Esophagus muscularis mucosa (tissue), 4 donors: ENCODE measurements at regions not wholly inside any gene's neighbourhood (a gene's known extent, or its start where the extent isn't known, plus 50 kb on each side); places are given as distances from the start of the nearest gene placed in this dataset.

Experiments used
- DNase-seq: peaks from one replicate; pipeline ENCODE4 v3.0.0-alpha.2; 2017; ENCODE audit errors: extremely low spot score
- H3K27ac ChIP-seq, 4 donors: fragments of 200-600 bp; sonication (generic); replicated peaks in 1 of 4; 1 replicate in 3 of 4; 2 replicates in 1 of 4; pipeline ENCODE4 v1.5.1; 2016 to 2019; ENCODE audit warnings: mild to moderate bottlenecking in 1 of 4
- H3K27me3 ChIP-seq, 4 donors: fragments of 200-600 bp; sonication (generic); one replicate each; pipeline versions ENCODE4 v1.5.1 to v1.6.0; 2016 to 2019
- H3K36me3 ChIP-seq, 4 donors: fragments of 200-600 bp; sonication (generic); one replicate each; pipeline ENCODE4 v1.5.1; 2016 to 2019
- H3K4me1 ChIP-seq, 4 donors: fragments of 200-600 bp; sonication (generic); one replicate each; pipeline ENCODE4 v1.5.1; 2016 to 2019
- H3K4me3 ChIP-seq, 4 donors: fragments of 200-600 bp; sonication (generic); 1 replicate in 2 of 4; 2 replicates in 2 of 4; pipeline ENCODE4 v1.5.1; 2016 to 2019; ENCODE audit warnings: mild to moderate bottlenecking in 4 of 4, moderate library complexity in 1 of 4
- H3K9me3 ChIP-seq, 4 donors: fragments of 200-600 bp; sonication (generic); 1 replicate in 3 of 4; 2 replicates in 1 of 4; pipeline ENCODE4 v1.5.1; 2016 to 2019
- CTCF ChIP-seq, 3 experiments: fragments of 200-600 bp in 2 of 3; fragments of 450-650 bp in 1 of 3; sonication (generic) in 2 of 3; IDR thresholded peaks; one replicate each; pipeline ENCODE4 v1.5.1; 2017 to 2019; ENCODE audit warnings: antibody characterized with exemption in 3 of 3, mild to moderate bottlenecking in 2 of 3, moderate library complexity in 1 of 3
- EP300 ChIP-seq: sonication (generic); formaldehyde crosslinking; IDR thresholded peaks from one replicate; pipeline ENCODE4 v1.6.1; 2017; ENCODE audit warnings: antibody characterized with exemption
- POLR2A ChIP-seq: fragments of 450-650 bp; IDR thresholded peaks from one replicate; pipeline ENCODE4 v1.6.1; 2017; ENCODE audit warnings: antibody characterized with exemption, moderate library complexity, mild to moderate bottlenecking, low read depth
- POLR2AphosphoS5 ChIP-seq, 2 donors: sonication (generic); formaldehyde crosslinking; IDR thresholded peaks; one replicate each; pipeline ENCODE4 v1.6.1; 2017; ENCODE audit warnings: antibody characterized with exemption in 2 of 2
- WGBS: methylation state at CpG from one replicate; pipeline ENCODE4 v1.1.5; 2018; 5-methylcytosine and 5-hydroxymethylcytosine counted together
- intact Hi-C: fragments of 100-400 bp; cut with DNase I; formaldehyde crosslinking; loops from one replicate; pipeline ENCODE4 v1.15.1; 2023

GRCh38 chr2:194750926-194751325 is 906.1 kb upstream of the SLC39A10 start:
- Histone ChIP-seq H3K9me3 (no peaks in the 10 kb centered on the region), H3K4me1 (no peaks in the 10 kb centered on the region), H3K27me3 (no peaks in the 10 kb centered on the region), H3K27ac (no peak overlapping the region), H3K36me3 (no peaks in the 10 kb centered on the region), H3K4me3 (no peak overlapping the region)
- 93% methylated on average over 4 of the region's 4 CpGs for whole genome bisulfite sequencing
- intact Hi-C loops = no loop called here
- no peak for DNase-seq
- TF ChIP-seq CTCF (IDR thresholded peaks at IDR 0.05) (no peak), POLR2AphosphoS5 (IDR thresholded peaks at IDR 0.05) (no peak), EP300 (no peak), POLR2A (no peak)

GRCh38 chr2:194745557-194746146 is 911.4 kb upstream of the SLC39A10 start:
- no peak for TF ChIP-seq CTCF (IDR thresholded peaks at IDR 0.05)
- WGBS = 68% methylated on average over 3 of the region's 3 CpGs

GRCh38 chr2:194742706-194743105 is 914.3 kb upstream of the SLC39A10 start:
- H3K4me1 ChIP-seq = no peaks in the 10 kb centered on the region
- TF ChIP-seq POLR2A (no peak), CTCF (IDR thresholded peaks at IDR 0.05) (no peak), POLR2AphosphoS5 (IDR thresholded peaks at IDR 0.05) (no peak), EP300 (no peak)
- no peak overlapping the region for H3K4me3 ChIP-seq
- no peaks in the 10 kb centered on the region for H3K36me3 ChIP-seq
- intact Hi-C loops = no loop called here
- whole genome bisulfite sequencing = 86% methylated on average over 2 of the region's 2 CpGs
- no peak for DNase-seq
- H3K9me3 ChIP-seq = no peaks in the 10 kb centered on the region
- no peaks in the 10 kb centered on the region for H3K27me3 ChIP-seq
- H3K27ac ChIP-seq = no peak overlapping the region

More at GRCh38 chr2:194745557-194746146, 911.4 kb upstream of the SLC39A10 start:
- DNase-seq = no peak
- no peaks in the 10 kb centered on the region for H3K9me3 ChIP-seq
- H3K27ac ChIP-seq = no peak overlapping the region
- H3K4me1 ChIP-seq = no peaks in the 10 kb centered on the region
- no peaks in the 10 kb centered on the region for H3K27me3 ChIP-seq
- no peaks in the 10 kb centered on the region for H3K36me3 ChIP-seq
- intact Hi-C loops = no loop called here
- H3K4me3 ChIP-seq = no peak overlapping the region

- Histone ChIP-seq H3K4me3 (no peak overlapping the region), H3K27ac (no peak overlapping the region), H3K4me1 (no peaks in the 10 kb centered on the region), H3K27me3 (no peaks in the 10 kb centered on the region), H3K36me3 (no peaks in the 10 kb centered on the region), H3K9me3 (no peaks in the 10 kb centered on the region)
- no peak for DNase-seq
- 89% methylated on average over 3 of the region's 3 CpGs for WGBS
- intact Hi-C loops = no loop called here
- TF ChIP-seq CTCF (IDR thresholded peaks at IDR 0.05) (no peak), EP300 (no peak), POLR2A (no peak), POLR2AphosphoS5 (IDR thresholded peaks at IDR 0.05) (no peak)
Measured at GRCh38 chr2:194739217-194739616, 917.8 kb upstream of the SLC39A10 start.

GRCh38 chr2:194735837-194736542 is 921.0 kb upstream of the SLC39A10 start:
- TF ChIP-seq CTCF (IDR thresholded peaks at IDR 0.05) (no peak), POLR2AphosphoS5 (IDR thresholded peaks at IDR 0.05) (no peak), POLR2A (no peak), EP300 (no peak)
- no peaks in the 10 kb centered on the region for H3K36me3 ChIP-seq
- H3K27me3 ChIP-seq = no peaks in the 10 kb centered on the region
- intact Hi-C loops = no loop called here
- no peak overlapping the region for H3K27ac ChIP-seq
- H3K9me3 ChIP-seq = no peaks in the 10 kb centered on the region
- no peaks in the 10 kb centered on the region for H3K4me1 ChIP-seq
- WGBS = 87% methylated on average over 2 of the region's 2 CpGs
- no peak for DNase-seq
- no peak overlapping the region for H3K4me3 ChIP-seq
